DMS79 treated with DMSO at 0.1 percent for 48 hours (cell line): ENCODE measurements at regions not wholly inside any gene's neighbourhood (a gene's known extent, or its start where the extent isn't known, plus 50 kb on each side); places are given as distances from the start of the nearest gene placed in this dataset.
"Not testable (repeated sequence)": the region's sequence is repeated elsewhere in the genome, so short reads cannot be mapped to it uniquely, and the experiment has no call there.

Experiments
- DNase-seq: peaks from one replicate; lab custom pipeline; 2025; lab: John Stamatoyannopoulos, UW

GRCh38 chr5:15021266-15022046 lies 149.9 kb upstream of the ANKH start:
- DNase-seq, result no peak

DNA sequence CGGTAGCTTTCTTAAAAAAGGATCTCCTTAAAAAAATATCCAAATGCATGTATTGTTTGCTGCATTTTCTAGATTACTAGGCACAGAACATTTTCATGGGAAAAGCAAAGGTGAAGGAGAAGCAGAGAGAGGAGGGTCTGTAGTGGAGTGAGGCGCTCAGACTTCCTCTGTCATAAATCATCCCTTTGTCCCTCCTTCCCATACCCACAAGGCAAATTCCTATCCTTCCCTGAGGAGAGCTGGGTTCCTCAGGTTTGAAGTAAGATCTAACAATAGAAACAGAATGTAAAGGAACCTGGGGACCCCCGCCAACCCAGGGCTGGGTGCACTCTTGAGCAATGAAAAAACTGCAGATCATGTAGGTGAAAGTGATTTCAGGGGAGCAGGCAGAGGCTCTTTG lies 149.2 kb upstream of the ANKH start:
- no peak for DNase-seq

DNA sequence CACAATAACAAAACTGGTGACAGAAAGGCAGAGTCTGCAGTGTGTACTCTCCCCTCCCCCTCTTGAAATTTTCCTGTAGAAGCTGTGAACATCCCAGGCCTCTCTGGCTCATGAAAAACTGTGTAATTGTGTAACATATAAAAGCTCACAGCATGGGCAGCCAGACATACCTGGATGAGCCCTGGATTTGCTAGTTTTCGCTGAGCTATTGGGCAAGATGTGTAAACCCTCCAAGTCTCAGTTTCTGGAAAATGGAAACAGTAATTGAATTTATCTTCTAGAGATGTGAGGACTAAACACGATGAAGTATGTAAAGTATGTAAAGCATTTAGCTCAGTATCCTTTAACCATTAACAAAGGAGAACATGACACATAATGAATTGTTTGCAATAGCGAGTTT lies 143.2 kb upstream of the ANKH start:
- no peak for DNase-seq

DNA sequence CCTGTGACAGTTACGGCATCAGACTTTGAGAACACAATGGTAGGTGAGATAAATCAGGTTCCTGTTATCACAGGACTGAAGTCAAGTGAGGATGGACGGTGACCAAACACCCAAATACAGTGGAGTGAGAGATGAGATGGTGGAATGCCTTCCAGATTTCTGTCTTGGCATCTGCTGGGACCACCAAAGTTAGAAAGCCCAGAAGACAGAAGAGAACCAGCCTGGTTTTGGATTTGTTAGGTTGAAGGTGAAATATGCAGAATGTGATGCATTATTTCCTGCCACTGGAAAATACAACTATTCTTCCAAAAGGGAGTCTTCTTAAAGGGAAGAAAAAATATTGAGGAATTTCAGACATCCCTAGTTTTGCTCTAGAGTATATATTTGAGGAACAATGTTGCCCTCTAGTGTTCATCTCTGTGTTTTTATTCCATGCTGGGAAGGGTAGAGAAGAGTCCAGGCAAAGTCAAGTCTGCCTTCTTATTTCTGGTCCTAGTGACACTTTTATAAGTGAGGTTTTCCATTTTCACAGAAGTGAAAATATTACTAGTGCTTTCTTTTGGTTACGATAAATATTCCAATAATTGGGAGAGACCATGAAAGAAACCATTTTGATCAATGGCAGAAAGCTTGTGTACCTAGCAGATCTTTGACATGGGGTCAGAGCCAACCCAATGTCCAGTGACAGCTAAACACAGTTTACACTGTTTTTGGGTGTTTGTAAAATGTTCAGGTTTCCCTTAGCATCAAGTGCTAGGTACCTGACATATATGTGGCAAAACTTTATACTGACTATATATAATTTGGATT lies 142.3 kb upstream of the ANKH start:
- peak; percentile 20 for DNase-seq

- no peak for DNase-seq
Observed at GRCh38 chr5:15012061-15012460, 140.5 kb upstream of the ANKH start.

DNA sequence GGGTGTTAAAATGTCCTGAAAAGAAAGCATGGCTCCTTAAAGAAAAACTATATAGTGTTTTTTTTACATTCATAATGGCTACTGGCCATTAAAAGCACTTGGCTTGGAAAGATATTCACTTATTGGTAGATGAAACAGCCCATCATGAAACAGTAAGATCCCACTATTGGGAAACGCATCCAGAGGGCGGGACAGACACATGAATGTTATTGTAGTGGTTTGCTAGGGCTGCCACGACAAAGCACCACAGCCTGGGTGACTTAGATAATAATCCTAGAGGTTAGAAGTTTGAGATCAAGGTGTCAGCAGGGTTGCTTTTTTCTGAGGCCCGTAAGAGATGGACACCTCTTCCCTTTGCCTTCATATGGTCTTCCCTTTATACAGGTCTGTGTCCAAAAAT lies 139.4 kb upstream of the ANKH start:
- no peak for DNase-seq

DNA sequence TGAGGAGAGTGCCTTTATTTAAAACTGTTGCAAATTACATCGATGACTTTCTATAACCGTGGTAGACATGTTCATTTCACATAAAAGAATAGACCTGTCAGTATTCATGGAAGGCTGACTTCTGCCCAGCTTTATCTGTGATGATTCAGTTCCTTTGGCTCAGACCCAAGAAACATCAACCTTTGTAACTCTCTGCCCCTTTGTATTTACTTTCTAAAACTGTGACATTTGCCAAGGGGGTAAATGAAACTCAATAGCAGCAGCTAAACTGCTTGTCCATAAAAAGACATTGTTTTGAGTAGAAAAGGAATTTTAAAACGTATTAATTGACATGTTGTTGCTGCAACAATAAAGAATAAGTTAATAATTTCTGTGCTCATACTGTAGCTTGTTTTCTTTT lies 137.8 kb upstream of the ANKH start:
- DNase-seq, result no peak

DNA sequence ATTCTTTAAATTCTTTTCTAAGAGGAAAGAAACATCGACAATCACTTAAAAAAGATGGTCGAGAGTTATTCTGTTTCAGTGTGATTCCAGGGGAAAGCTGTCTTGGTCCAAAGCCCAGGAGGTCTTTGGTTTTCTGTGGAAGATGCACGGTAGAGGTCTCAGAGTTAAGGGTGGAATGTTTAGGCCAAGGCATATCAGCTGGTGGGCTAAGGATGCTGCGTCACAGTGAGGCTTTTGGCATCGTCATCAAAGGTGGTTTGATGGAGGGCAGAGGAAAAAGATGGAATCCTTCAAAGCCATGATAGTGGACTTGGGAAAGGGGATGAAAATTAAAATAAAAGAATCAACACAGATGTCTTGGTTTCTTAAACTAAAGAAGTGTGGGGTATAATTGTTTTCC lies 137.3 kb upstream of the ANKH start:
- no peak for DNase-seq

DNA sequence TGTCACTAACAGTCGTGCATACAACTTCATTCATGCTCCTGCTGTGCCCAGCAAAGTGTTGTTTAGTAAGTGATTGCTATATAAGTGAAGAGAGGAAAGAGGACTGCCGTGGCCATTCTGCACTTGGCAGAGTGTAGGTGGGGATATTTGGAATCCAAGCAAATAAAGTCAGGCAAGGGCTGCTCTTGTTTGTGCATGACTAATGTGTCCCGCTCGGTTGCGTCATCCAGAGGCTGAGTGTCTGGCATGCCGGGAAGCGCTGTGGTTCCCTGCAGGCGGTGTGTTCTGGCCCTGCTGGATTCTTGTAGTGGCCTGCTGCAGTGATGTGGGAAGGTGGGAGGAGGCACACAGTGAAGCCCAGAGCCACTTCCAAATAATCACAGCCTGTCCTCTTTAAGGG lies 136.9 kb upstream of the ANKH start:
- no peak for DNase-seq

- no peak for DNase-seq
Observed at GRCh38 chr5:15007646-15008045, 136.1 kb upstream of the ANKH start.

DNA sequence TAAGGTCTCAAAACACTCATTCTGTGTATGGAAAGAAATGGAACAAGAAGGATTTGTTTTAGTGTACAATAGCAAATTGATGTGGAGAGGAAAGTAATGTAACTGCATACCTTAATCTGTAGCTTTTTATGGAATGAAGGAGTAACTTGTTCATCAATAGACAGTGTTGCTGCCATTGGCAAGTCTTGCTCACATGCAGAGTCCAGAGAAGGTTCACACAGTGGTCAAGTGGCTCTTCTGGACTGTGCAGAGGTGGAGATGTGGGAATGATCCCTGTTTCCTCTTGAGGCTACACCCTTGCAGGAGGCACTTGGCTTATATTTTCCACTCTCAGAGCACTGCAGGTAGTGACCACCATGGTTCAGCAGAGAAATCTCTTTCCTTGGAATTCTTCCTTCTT lies 132.9 kb upstream of the ANKH start:
- no peak for DNase-seq

- DNase-seq, result peak; percentile 25
Observed at GRCh38 chr5:15003511-15003920, 131.9 kb upstream of the ANKH start.

DNA sequence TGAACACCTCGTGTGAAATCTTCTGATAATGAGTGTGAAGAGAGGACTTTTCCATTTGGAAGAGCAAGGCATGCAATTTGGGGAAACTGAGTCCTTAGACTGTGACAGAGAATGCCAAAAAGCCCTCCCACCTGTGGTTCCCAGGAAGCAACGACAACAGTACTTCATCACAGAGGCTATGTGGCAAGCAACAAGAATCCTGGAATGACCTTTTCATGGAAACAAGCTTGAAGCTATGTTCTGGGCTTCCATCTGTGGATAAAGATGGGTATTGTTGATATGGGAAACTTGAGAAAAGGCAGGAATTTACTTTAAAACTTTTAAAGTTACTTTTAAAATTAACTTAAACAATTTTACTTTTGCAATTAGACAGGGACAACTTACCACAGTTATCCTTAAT lies 131.2 kb upstream of the ANKH start:
- no peak for DNase-seq

DNA sequence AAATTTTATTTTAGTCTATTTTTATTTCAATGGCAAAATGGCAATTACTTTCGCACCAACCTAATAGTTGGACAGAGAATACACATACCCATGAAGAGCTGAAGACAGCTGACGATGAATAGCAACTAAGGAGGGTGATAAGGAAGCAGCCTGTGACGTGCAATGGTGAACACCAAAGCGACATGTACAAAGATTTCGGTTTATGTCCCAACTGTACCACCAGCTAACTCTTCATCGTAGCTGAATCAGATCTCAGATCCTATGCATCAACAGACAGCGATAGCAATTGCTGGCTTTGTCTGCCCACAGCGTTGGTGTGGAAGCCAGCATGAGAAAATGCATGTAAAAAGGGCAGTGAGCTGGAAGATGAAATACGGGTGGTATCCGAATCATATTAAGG lies 130.6 kb upstream of the ANKH start:
- no peak for DNase-seq

DNA sequence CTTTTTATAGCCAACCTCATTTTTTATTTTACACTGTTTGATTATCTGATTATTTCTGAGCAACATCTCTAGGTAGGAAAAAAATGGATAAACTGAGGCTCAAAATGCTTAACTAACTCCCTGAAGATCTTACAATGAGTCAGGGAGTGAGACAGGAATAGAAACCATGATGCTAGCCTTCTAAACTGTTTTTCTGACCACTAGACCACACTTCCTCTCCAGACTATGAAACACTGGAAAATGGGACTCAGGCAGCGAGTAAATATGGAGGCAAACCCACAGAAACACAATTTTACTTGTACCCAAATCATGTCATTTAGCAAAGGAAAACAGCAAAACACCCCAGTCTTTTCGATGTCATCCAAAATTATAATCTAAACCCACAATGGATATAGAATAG lies 129.9 kb upstream of the ANKH start:
- no peak for DNase-seq

- no peak for DNase-seq
Observed at GRCh38 chr5:14998491-14998890, 126.9 kb upstream of the ANKH start.

GRCh38 chr5:14996997-14997396 lies 125.4 kb upstream of the ANKH start:
- no peak for DNase-seq

DNA sequence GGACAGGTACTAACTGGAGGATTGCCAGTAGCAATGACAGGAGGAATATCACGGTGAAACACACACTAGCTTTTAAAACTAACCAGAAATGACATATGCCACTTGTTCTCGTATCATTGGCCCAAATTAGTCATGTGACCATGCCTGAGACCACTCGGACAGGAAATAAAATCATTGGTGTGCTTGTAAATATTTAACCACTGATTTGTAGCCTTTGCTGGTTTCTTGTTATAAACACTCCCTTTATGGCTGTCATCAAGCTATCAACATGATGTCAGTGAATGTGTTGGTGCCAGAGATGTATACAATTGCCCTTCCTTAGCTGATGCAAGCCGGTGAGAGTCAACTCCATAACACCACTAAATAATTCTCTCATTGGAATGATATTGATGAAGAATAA lies 123.7 kb upstream of the ANKH start:
- no peak for DNase-seq

DNA sequence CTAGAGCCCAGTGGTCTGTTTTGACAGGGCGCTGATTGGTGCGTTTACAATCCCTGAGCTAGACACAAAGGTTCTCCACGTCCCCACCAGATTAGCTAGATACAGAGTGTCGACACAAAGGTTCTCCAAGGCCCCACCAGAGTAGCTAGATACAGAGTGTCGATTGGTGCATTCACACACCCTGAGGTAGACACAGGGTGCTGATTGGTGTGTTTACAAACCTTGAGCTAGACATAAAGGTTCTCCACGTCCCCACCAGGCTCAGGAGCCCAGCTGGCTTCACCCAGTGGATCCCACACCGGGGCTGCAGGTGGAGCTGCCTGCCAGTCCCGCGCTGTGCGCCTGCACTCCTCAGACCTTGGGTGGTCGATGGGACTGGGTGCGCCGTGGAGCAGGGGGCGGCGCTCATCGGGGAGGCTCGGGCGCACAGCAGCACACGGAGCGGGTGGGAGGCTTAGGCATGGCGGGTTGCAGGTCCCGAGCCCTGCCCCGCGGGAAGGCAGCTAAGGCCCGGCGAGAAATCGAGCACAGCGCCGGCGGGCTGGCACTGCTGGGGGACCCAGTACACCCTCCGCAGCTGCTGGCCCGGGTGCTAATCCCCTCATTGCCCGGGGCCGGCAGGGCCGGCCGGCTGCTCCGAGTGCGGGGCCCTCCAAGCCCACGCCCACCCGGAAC lies 122.0 kb upstream of the ANKH start:
- not testable (repeated sequence) for DNase-seq

- not testable (repeated sequence) for DNase-seq
Observed at GRCh38 chr5:14992751-14993458, 121.3 kb upstream of the ANKH start.

- DNase-seq, result no peak
Observed at GRCh38 chr5:14988223-14988622, 116.6 kb upstream of the ANKH start.

DNA sequence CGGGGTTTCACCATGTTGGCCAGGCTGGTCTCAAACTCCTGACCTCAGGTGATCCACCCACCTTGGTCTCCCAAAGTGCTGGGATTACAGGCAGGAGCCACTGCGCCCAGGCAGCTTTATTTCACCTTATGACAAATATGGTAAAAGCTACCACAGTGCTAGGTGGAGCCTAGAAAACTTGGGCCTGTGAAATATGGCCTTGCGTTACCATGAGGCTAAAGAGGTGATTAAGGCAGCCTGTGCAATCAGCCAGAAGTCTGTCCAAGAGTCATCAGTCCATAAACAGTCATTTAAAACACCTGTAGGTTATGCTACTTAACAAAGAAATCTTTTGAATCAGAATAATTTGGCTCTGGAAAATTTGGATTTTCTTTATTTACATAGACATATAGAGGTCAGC lies 114.8 kb upstream of the ANKH start:
- DNase-seq, result no peak
